PFSK-1 (cell line): ENCODE measurements at regions not wholly inside any gene's neighbourhood (a gene's known extent, or its start where the extent isn't known, plus 50 kb on each side); places are given as distances from the start of the nearest gene placed in this dataset.

ENCODE experiments used
- FOXP2 ChIP-seq: optimal IDR thresholded peaks from 2 replicates; pipeline ENCODE3; 2011; ENCODE audit warnings: borderline replicate concordance, control low read depth, inconsistent platforms; ENCODE audit not compliant: insufficient read depth; ENCODE audit errors: extremely low read length, extremely low read depth
- POLR2AphosphoS5 ChIP-seq: IDR thresholded peaks from 2 replicates; pipeline ENCODE4 v1.6.1; 2012; ENCODE audit warnings: low read depth, mild to moderate bottlenecking, control low read depth, low read length, moderate library complexity
- REST ChIP-seq, 2 experiments: IDR thresholded peaks; 2 replicates each; pipeline versions ENCODE4 v1.6.1 to v1.8.0; 2011 to 2012; ENCODE audit warnings: low read depth in 2 of 2, low read length in 2 of 2, control low read depth in 1 of 2, inconsistent platforms in 1 of 2, mild to moderate bottlenecking in 1 of 2, moderate library complexity in 1 of 2; ENCODE audit not compliant: insufficient read depth in 1 of 2
- SIN3A ChIP-seq: IDR thresholded peaks from 2 replicates; pipeline ENCODE4 v1.6.1; 2012; ENCODE audit warnings: mild to moderate bottlenecking, low read length, moderate library complexity, borderline replicate concordance; ENCODE audit not compliant: insufficient read depth
- TAF1 ChIP-seq: IDR thresholded peaks from 2 replicates; pipeline ENCODE4 v1.6.1; 2012; ENCODE audit warnings: low read length, control low read depth, borderline replicate concordance; ENCODE audit not compliant: insufficient read depth

- no peak for TF ChIP-seq POLR2AphosphoS5
- TF ChIP-seq SIN3A: no peak
- TF ChIP-seq FOXP2: no peak
- no peak for TF ChIP-seq REST (IDR thresholded peaks at IDR 0.05; ENCODE audit: insufficient read depth in 1 of 2, low read depth in 2 of 2, low read length in 2 of 2)
- TF ChIP-seq TAF1: no peak
Observed at GRCh38 chr3:31009881-31010280, 115.4 kb upstream of the GADL1 start.

GRCh38 chr3:31010491-31010890 lies 116.0 kb upstream of the GADL1 start:
- TF ChIP-seq FOXP2 (no peak), POLR2AphosphoS5 (no peak), SIN3A (no peak), REST (IDR thresholded peaks at IDR 0.05; ENCODE audit: insufficient read depth in 1 of 2, low read depth in 2 of 2, low read length in 2 of 2) (no peak), TAF1 (no peak)

DNA sequence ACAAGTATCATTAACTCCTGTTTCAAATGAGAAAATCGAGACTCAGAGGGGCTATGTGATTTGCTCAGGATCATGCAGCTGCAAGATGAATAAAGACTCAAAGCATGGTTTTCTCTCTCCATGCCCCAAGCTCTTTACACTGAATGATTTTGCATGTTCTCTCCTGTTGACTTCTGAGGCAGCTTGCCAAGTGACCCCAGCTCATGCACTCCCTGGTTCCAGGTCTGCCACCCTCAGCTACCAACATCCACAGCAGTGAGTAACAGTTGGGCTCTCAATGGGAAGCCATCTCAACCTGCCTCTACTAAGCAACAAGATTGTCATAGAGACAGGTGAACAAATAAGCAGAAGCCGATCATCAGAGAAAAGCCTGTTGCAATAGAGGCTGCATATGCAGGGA lies 116.9 kb upstream of the GADL1 start:
- TF ChIP-seq FOXP2 (no peak), REST (IDR thresholded peaks at IDR 0.05; ENCODE audit: insufficient read depth in 1 of 2, low read depth in 2 of 2, low read length in 2 of 2) (no peak), SIN3A (no peak), TAF1 (no peak), POLR2AphosphoS5 (no peak)

DNA sequence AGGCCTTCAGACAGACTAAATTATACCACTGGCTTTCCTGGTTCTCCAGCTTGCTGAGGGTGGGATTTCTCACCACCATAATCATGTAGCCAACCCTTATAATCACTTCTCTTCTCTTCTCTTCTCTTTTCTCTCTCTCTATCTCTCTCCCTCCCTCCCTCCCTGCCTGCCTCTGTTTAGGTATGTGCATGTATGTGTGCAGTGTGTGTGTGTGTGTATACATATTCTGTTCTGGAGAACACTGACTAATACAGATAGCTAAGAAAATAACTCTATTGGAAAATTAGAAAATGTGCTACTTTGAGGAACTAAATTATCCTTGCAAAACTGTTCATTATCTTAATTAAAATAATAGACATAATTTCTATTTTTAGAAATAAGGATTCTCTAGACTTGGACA lies 118.6 kb upstream of the GADL1 start:
- TF ChIP-seq POLR2AphosphoS5 (no peak), REST (IDR thresholded peaks at IDR 0.05; ENCODE audit: insufficient read depth in 1 of 2, low read depth in 2 of 2, low read length in 2 of 2) (no peak)

GRCh38 chr3:31013843-31014242 lies 119.4 kb upstream of the GADL1 start:
- TF ChIP-seq SIN3A (no peak), POLR2AphosphoS5 (no peak), REST (IDR thresholded peaks at IDR 0.05; ENCODE audit: insufficient read depth in 1 of 2, low read depth in 2 of 2, low read length in 2 of 2) (no peak)
